ENCODE measurements at regions not wholly inside any gene's neighbourhood (a gene's known extent, or its start where the extent isn't known, plus 50 kb on each side); places are given as distances from the start of the nearest gene placed in this dataset.

DNA sequence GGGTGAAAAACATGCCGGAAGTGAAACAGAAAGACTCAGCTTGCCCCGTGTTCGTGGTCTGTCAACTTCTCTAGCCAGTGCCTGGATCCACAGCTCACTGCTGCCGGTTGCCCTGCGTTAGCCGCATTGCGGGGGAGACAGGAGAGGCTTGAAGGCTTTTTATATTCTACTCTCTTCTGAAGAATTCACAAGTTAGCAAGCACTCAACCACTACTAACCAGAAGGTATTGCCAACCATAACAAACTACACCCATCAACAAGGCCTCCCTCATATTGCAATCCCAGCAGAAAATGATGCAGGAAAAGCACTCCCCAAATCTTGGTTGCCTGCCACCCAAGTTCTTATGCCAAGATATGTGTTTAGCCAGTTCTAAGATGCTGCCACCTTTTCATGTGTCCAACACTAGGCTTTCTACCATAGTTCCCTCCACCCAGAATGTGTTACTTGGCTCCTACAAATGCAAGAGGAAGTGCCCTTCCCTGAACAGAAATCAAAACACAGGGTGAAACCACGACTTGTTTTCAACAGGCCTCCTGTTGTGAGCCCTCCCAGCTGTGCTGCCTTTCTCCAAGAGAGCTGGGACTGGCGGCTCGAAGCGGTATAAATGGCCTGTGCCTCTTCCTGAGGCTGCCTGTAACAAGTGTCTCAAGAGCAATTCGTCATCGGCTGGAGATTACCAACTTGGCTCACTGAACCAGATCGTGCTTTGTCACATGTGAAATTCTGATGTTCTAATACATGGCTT, 129.0 kb downstream of the SNX18 start:
- TF ChIP-seq EZH2 (IDR thresholded peaks at IDR 0.05; ENCODE audit: low read depth) (no peak), CTCF (conservative IDR thresholded peaks at IDR 0.05) (no peak)

Measured in PC-9 (cell line).